ENCODE measurements at regions not wholly inside any gene's neighbourhood (a gene's known extent, or its start where the extent isn't known, plus 50 kb on each side); places are given as distances from the start of the nearest gene placed in this dataset.

DNA sequence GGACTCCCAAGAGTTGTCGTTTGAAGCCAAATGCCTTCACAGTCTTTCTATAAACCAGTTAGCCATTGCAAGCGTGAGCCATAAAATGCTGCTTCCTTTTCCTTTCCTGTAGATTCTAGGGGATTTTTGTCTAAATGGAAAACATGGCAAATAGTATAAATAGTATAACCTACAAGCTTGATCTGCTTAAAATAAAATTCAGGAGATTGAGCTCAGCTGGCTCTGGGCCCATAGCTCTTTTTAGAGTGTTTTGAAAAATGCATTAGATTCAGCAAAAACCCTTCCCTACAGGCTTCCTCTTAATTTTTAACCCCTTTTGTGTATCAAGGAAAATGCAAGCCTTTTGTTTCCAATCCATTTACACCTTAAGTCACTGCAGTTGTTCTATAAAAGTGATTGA lies 190.1 kb upstream of the GDF10 start:
- intact Hi-C loops (cut with DNase I; ENCODE audit: low total_unique reads): no loop called here

DNA sequence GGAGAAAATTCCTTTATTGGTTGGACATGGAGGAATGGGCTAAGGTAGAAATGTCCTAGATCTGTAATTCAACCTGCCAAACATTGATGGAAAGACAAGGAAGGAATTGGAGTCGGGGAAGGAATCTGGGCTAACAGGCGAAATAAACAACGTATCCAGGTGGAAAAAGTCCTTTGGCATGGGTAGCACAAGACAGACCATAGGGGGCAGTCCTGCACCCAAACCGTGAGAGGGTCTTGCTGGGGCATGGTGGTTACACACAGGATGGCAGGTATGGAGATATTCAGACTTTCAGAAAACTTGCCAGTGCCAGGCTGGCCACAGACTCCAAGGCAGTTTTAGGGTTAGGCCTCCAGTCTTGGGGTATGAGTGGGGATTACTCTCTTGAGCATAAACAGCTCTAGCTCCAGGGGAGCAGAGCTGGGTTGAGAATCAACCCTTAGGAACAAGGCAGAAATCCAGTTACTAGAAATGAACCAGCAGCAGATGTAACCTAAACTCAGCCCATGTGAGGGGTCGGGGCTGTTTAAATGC lies 188.6 kb upstream of the GDF10 start:
- Histone ChIP-seq H3K27me3 (replicated peaks in 1 of 7) (no peaks in the 10 kb centered on the region), H3K36me3 (no peaks in the 10 kb centered on the region), H3K4me1 (peaks cover 0 to 10% (median 0%) of the 10 kb centered on the region in 6 donors), H3K9me3 (no peaks in the 10 kb centered on the region), H3K27ac (no peak overlapping the region), H3K4me3 (no peak overlapping the region)
- DNase-seq: no peak
- TF ChIP-seq, protein P1, sequence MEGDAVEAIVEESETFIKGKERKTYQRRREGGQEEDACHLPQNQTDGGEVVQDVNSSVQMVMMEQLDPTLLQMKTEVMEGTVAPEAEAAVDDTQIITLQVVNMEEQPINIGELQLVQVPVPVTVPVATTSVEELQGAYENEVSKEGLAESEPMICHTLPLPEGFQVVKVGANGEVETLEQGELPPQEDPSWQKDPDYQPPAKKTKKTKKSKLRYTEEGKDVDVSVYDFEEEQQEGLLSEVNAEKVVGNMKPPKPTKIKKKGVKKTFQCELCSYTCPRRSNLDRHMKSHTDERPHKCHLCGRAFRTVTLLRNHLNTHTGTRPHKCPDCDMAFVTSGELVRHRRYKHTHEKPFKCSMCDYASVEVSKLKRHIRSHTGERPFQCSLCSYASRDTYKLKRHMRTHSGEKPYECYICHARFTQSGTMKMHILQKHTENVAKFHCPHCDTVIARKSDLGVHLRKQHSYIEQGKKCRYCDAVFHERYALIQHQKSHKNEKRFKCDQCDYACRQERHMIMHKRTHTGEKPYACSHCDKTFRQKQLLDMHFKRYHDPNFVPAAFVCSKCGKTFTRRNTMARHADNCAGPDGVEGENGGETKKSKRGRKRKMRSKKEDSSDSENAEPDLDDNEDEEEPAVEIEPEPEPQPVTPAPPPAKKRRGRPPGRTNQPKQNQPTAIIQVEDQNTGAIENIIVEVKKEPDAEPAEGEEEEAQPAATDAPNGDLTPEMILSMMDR (IDR thresholded peaks at IDR 0.05 in 8 of 11, conservative IDR thresholded peaks at IDR 0.05 in 3 of 11): no peak
- no peak for TF ChIP-seq POLR2AphosphoS5 (IDR thresholded peaks at IDR 0.05)
- no peak for TF ChIP-seq POLR2A (IDR thresholded peaks at IDR 0.05)
- intact Hi-C loops (cut with DNase I; ENCODE audit: low total_unique reads): no loop called here
- WGBS, 5 donors: 81 to 95% (median 88%) methylated on average over 5 of the region's 5 CpGs

More for the DNA sequence above, 190.1 kb upstream of the GDF10 start:
- Histone ChIP-seq H3K27me3 (replicated peaks in 1 of 7) (no peaks in the 10 kb centered on the region), H3K4me1 (peaks cover 0 to 14% (median 0%) of the 10 kb centered on the region in 6 donors), H3K27ac (peak overlapping the region in 1 of 8 donors; percentile 2), H3K9me3 (no peaks in the 10 kb centered on the region), H3K36me3 (no peaks in the 10 kb centered on the region), H3K4me3 (no peak overlapping the region)
- WGBS, 5 donors: 28 to 64% (median 59%) methylated on average over 2 of the region's 2 CpGs
- no peak for DNase-seq
- TF ChIP-seq POLR2A (IDR thresholded peaks at IDR 0.05): no peak
- TF ChIP-seq POLR2AphosphoS5 (IDR thresholded peaks at IDR 0.05): no peak
- TF ChIP-seq, protein P1 (IDR thresholded peaks at IDR 0.05 in 8 of 11, conservative IDR thresholded peaks at IDR 0.05 in 3 of 11): no peak

DNA sequence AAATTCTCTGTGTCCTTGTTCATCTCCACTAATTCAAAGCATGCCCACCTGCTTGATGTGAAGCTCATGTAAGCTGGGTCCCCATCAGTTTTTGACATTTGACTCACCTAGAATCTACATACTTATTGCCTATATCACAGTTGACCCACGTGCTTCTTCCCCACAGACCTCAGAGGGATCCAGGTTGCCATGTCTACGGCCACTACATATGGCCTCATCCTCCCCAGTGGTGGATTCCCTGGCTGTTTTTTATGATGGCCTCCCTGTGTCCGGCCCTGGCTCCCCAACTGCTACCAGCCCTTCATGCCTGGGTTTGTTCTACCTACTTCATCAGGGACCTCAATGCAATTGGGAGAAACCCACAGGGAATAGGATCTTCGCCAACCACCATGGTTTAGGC lies 187.4 kb upstream of the GDF10 start:
- no peak for DNase-seq
- Histone ChIP-seq H3K27me3 (replicated peaks in 1 of 7) (no peaks in the 10 kb centered on the region), H3K4me1 (peaks cover 0 to 10% (median 0%) of the 10 kb centered on the region in 6 donors), H3K27ac (no peak overlapping the region), H3K4me3 (no peak overlapping the region), H3K9me3 (no peaks in the 10 kb centered on the region), H3K36me3 (no peaks in the 10 kb centered on the region)
- TF ChIP-seq, protein P1 (IDR thresholded peaks at IDR 0.05 in 8 of 11, conservative IDR thresholded peaks at IDR 0.05 in 3 of 11): no peak
- TF ChIP-seq POLR2A (IDR thresholded peaks at IDR 0.05) (no peak), POLR2AphosphoS5 (IDR thresholded peaks at IDR 0.05) (no peak)
- 62 to 90% (median 85%) methylated on average over 4 of the region's 4 CpGs for WGBS, 5 donors
- intact Hi-C loops (cut with DNase I; ENCODE audit: low total_unique reads): no loop called here

DNA sequence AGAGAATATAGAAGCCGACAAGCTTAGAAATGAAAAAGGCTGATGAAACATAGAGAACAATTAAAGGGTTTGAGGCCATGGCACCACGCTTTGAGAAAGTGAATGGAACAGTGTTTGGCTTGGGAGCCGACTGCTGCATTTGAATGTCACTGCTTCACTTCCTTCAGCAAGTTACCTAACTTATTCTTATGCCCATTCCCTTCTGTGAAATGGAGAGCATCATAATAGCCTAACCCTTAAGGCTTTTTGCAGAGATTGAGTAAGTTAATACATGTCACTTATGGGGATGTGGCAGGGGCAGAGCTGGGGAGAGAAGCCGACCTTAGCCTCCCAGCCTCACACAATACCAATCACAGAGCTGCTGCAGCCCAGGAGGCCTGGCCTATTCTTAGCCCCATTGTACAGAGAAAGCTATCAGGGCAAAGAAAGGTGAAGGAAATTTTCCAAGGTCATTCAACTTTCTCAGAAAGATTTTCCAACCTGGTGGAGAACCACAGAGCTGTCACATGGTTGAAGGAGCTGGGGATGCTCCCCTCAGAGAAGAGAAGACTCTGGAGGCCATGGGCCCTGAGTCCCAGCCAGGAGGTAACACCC lies 186.0 kb upstream of the GDF10 start:
- TF ChIP-seq, protein P1 (IDR thresholded peaks at IDR 0.05 in 8 of 11, conservative IDR thresholded peaks at IDR 0.05 in 3 of 11): no peak
- no peak for TF ChIP-seq POLR2AphosphoS5 (IDR thresholded peaks at IDR 0.05)
- TF ChIP-seq POLR2A (IDR thresholded peaks at IDR 0.05): no peak
- intact Hi-C loops (cut with DNase I; ENCODE audit: low total_unique reads): no loop called here
- Histone ChIP-seq H3K36me3 (no peaks in the 10 kb centered on the region), H3K9me3 (no peaks in the 10 kb centered on the region), H3K4me3 (no peak overlapping the region), H3K27ac (no peak overlapping the region), H3K27me3 (replicated peaks in 1 of 7) (no peaks in the 10 kb centered on the region), H3K4me1 (peaks cover 0 to 10% (median 0%) of the 10 kb centered on the region in 6 donors)
- no peak for DNase-seq
- 84 to 94% (median 93%) methylated on average over 4 of the region's 4 CpGs for WGBS, 5 donors

Data from spleen (tissue), 11 donors.